ENCODE measurements at regions not wholly inside any gene's neighbourhood (a gene's known extent, or its start where the extent isn't known, plus 50 kb on each side); places are given as distances from the start of the nearest gene placed in this dataset.

GRCh38 chr1:198959032-198959431 lies 320.2 kb downstream of the PTPRC start:
- TF ChIP-seq CTCF (IDR thresholded peaks at IDR 0.05): no peak
- no peak for TF ChIP-seq POLR2A (IDR thresholded peaks at IDR 0.05)

All from thyroid gland (tissue), 4 donors.